Esophagus muscularis mucosa (tissue), 4 donors: ENCODE measurements at regions not wholly inside any gene's neighbourhood (a gene's known extent, or its start where the extent isn't known, plus 50 kb on each side); places are given as distances from the start of the nearest gene placed in this dataset.

Source experiments
- DNase-seq: peaks from one replicate; pipeline ENCODE4 v3.0.0-alpha.2; 2017; ENCODE audit errors: extremely low spot score
- H3K27ac ChIP-seq, 4 donors: fragments of 200-600 bp; sonication (generic); replicated peaks in 1 of 4; 1 replicate in 3 of 4; 2 replicates in 1 of 4; pipeline ENCODE4 v1.5.1; 2016 to 2019; ENCODE audit warnings: mild to moderate bottlenecking in 1 of 4
- H3K27me3 ChIP-seq, 4 donors: fragments of 200-600 bp; sonication (generic); one replicate each; pipeline versions ENCODE4 v1.5.1 to v1.6.0; 2016 to 2019
- H3K36me3 ChIP-seq, 4 donors: fragments of 200-600 bp; sonication (generic); one replicate each; pipeline ENCODE4 v1.5.1; 2016 to 2019
- H3K4me1 ChIP-seq, 4 donors: fragments of 200-600 bp; sonication (generic); one replicate each; pipeline ENCODE4 v1.5.1; 2016 to 2019
- H3K4me3 ChIP-seq, 4 donors: fragments of 200-600 bp; sonication (generic); 1 replicate in 2 of 4; 2 replicates in 2 of 4; pipeline ENCODE4 v1.5.1; 2016 to 2019; ENCODE audit warnings: mild to moderate bottlenecking in 4 of 4, moderate library complexity in 1 of 4
- H3K9me3 ChIP-seq, 4 donors: fragments of 200-600 bp; sonication (generic); 1 replicate in 3 of 4; 2 replicates in 1 of 4; pipeline ENCODE4 v1.5.1; 2016 to 2019
- CTCF ChIP-seq, 3 experiments: fragments of 200-600 bp in 2 of 3; fragments of 450-650 bp in 1 of 3; sonication (generic) in 2 of 3; IDR thresholded peaks; one replicate each; pipeline ENCODE4 v1.5.1; 2017 to 2019; ENCODE audit warnings: antibody characterized with exemption in 3 of 3, mild to moderate bottlenecking in 2 of 3, moderate library complexity in 1 of 3
- EP300 ChIP-seq: sonication (generic); formaldehyde crosslinking; IDR thresholded peaks from one replicate; pipeline ENCODE4 v1.6.1; 2017; ENCODE audit warnings: antibody characterized with exemption
- POLR2A ChIP-seq: fragments of 450-650 bp; IDR thresholded peaks from one replicate; pipeline ENCODE4 v1.6.1; 2017; ENCODE audit warnings: antibody characterized with exemption, moderate library complexity, mild to moderate bottlenecking, low read depth
- POLR2AphosphoS5 ChIP-seq, 2 donors: sonication (generic); formaldehyde crosslinking; IDR thresholded peaks; one replicate each; pipeline ENCODE4 v1.6.1; 2017; ENCODE audit warnings: antibody characterized with exemption in 2 of 2
- WGBS: methylation state at CpG from one replicate; pipeline ENCODE4 v1.1.5; 2018; 5-methylcytosine and 5-hydroxymethylcytosine counted together
- intact Hi-C: fragments of 100-400 bp; cut with DNase I; formaldehyde crosslinking; loops from one replicate; pipeline ENCODE4 v1.15.1; 2023

- intact Hi-C loops: no loop called here
- H3K27me3 ChIP-seq: no peaks in the 10 kb centered on the region
- H3K4me1 ChIP-seq: no peaks in the 10 kb centered on the region
- H3K36me3 ChIP-seq: no peaks in the 10 kb centered on the region
- no peaks in the 10 kb centered on the region for H3K9me3 ChIP-seq
- H3K4me3 ChIP-seq: no peak overlapping the region
- TF ChIP-seq CTCF (IDR thresholded peaks at IDR 0.05) (no peak), POLR2A (no peak), EP300 (no peak), POLR2AphosphoS5 (IDR thresholded peaks at IDR 0.05) (no peak)
- H3K27ac ChIP-seq: no peak overlapping the region
- 89% methylated on average over 3 of the region's 3 CpGs for WGBS
- DNase-seq: no peak
Observed at GRCh38 chr7:83861876-83862275, 212.9 kb upstream of the SEMA3E start.

GRCh38 chr7:83859827-83860226, 210.9 kb upstream of the SEMA3E start:
- no peaks in the 10 kb centered on the region for H3K9me3 ChIP-seq
- no peaks in the 10 kb centered on the region for H3K4me1 ChIP-seq
- TF ChIP-seq POLR2A (no peak), POLR2AphosphoS5 (IDR thresholded peaks at IDR 0.05) (no peak), EP300 (no peak), CTCF (IDR thresholded peaks at IDR 0.05) (no peak)
- intact Hi-C loops: no loop called here
- no peaks in the 10 kb centered on the region for H3K27me3 ChIP-seq
- no peak overlapping the region for H3K27ac ChIP-seq
- WGBS: 78% methylated on average over 1 of the region's 1 CpG
- no peak overlapping the region for H3K4me3 ChIP-seq
- H3K36me3 ChIP-seq: no peaks in the 10 kb centered on the region
- DNase-seq: no peak

GRCh38 chr7:83857691-83858090, 208.8 kb upstream of the SEMA3E start:
- no peaks in the 10 kb centered on the region for H3K36me3 ChIP-seq
- no peak overlapping the region for H3K27ac ChIP-seq
- DNase-seq: no peak
- 64% methylated on average over 1 of the region's 1 CpG for WGBS
- H3K27me3 ChIP-seq: no peaks in the 10 kb centered on the region
- intact Hi-C loops: no loop called here
- no peaks in the 10 kb centered on the region for H3K9me3 ChIP-seq
- no peak for TF ChIP-seq CTCF (IDR thresholded peaks at IDR 0.05)
- TF ChIP-seq POLR2A: no peak
- no peak for TF ChIP-seq EP300
- no peak for TF ChIP-seq POLR2AphosphoS5 (IDR thresholded peaks at IDR 0.05)
- H3K4me1 ChIP-seq: no peaks in the 10 kb centered on the region
- no peak overlapping the region for H3K4me3 ChIP-seq

GRCh38 chr7:83856094-83856493, 207.2 kb upstream of the SEMA3E start:
- WGBS: 89% methylated on average over 5 of the region's 5 CpGs
- no peaks in the 10 kb centered on the region for H3K4me1 ChIP-seq
- intact Hi-C loops: no loop called here
- H3K9me3 ChIP-seq: no peaks in the 10 kb centered on the region
- TF ChIP-seq CTCF (IDR thresholded peaks at IDR 0.05): no peak
- no peak for TF ChIP-seq POLR2AphosphoS5 (IDR thresholded peaks at IDR 0.05)
- no peak overlapping the region for H3K27ac ChIP-seq
- no peaks in the 10 kb centered on the region for H3K27me3 ChIP-seq
- no peaks in the 10 kb centered on the region for H3K36me3 ChIP-seq
- no peak for DNase-seq
- H3K4me3 ChIP-seq: no peak overlapping the region

- no peak for TF ChIP-seq POLR2AphosphoS5 (IDR thresholded peaks at IDR 0.05)
- no peak for TF ChIP-seq EP300
- TF ChIP-seq CTCF (IDR thresholded peaks at IDR 0.05): no peak
- TF ChIP-seq POLR2A: no peak
- Histone ChIP-seq H3K4me1 (peaks cover 0 to 8% (median 0%) of the 10 kb centered on the region in 4 donors), H3K27ac (no peak overlapping the region), H3K27me3 (no peaks in the 10 kb centered on the region), H3K36me3 (no peaks in the 10 kb centered on the region), H3K4me3 (no peak overlapping the region), H3K9me3 (no peaks in the 10 kb centered on the region)
- 58% methylated on average over 2 of the region's 2 CpGs for WGBS
- DNase-seq: no peak
- intact Hi-C loops: no loop called here
Observed at GRCh38 chr7:83852136-83852535, 203.2 kb upstream of the SEMA3E start.
